ENCODE measurements at regions not wholly inside any gene's neighbourhood (a gene's known extent, or its start where the extent isn't known, plus 50 kb on each side); places are given as distances from the start of the nearest gene placed in this dataset.

GRCh38 chr14:48983351-48983888 lies 602.8 kb downstream of the RPS29 start:
- TF ChIP-seq CTCF (conservative IDR thresholded peaks at IDR 0.05 in 1 of 2, IDR thresholded peaks at IDR 0.05 in 1 of 2; ENCODE audit: extremely low read depth in 1 of 2, insufficient read depth in 1 of 2, low read depth in 1 of 2, low read length in 2 of 2) (no peak), EZH2 (IDR thresholded peaks at IDR 0.05; ENCODE audit: borderline replicate concordance, low read length) (no peak)

Data from mammary epithelial cell (primary cell).